ENCODE measurements at regions not wholly inside any gene's neighbourhood (a gene's known extent, or its start where the extent isn't known, plus 50 kb on each side); places are given as distances from the start of the nearest gene placed in this dataset.
"Not testable (repeated sequence)": the region's sequence is repeated elsewhere in the genome, so short reads cannot be mapped to it uniquely, and the experiment has no call there.

- H3K36me3 ChIP-seq = no peaks in the 10 kb centered on the region
- no peak for DNase-seq
- no peak for TF ChIP-seq CTCF (IDR thresholded peaks at IDR 0.05; ENCODE audit: low read depth, low read length)
- no peaks in the 10 kb centered on the region for H3K27me3 ChIP-seq (ENCODE audit: insufficient read depth, low read depth, severe bottlenecking)
- H3K4me3 ChIP-seq (ENCODE audit: low read depth, low read length) = no peak overlapping the region
- no peaks in the 10 kb centered on the region for H3K9me3 ChIP-seq (ENCODE audit: severe bottlenecking)
- H3K27ac ChIP-seq = no peak overlapping the region
These were observed 173.2 kb upstream of the MARCKS start for GRCh38 chr6:113683968-113684367.

GRCh38 chr6:113684382-113684901, 172.7 kb upstream of the MARCKS start:
- H3K27ac ChIP-seq = no peak overlapping the region

GRCh38 chr6:113686049-113686448, 171.1 kb upstream of the MARCKS start:
- no peak overlapping the region for H3K4me3 ChIP-seq (ENCODE audit: low read depth, low read length)
- no peaks in the 10 kb centered on the region for H3K9me3 ChIP-seq (ENCODE audit: severe bottlenecking)
- no peak for DNase-seq
- H3K27ac ChIP-seq = no peak overlapping the region
- no peak for TF ChIP-seq CTCF (IDR thresholded peaks at IDR 0.05; ENCODE audit: low read depth, low read length)
- H3K36me3 ChIP-seq = no peaks in the 10 kb centered on the region
- H3K27me3 ChIP-seq (ENCODE audit: insufficient read depth, low read depth, severe bottlenecking) = no peaks in the 10 kb centered on the region

More at GRCh38 chr6:113684382-113684901, 172.7 kb upstream of the MARCKS start:
- TF ChIP-seq CTCF (IDR thresholded peaks at IDR 0.05; ENCODE audit: low read depth, low read length) = no peak
- no peaks in the 10 kb centered on the region for H3K27me3 ChIP-seq (ENCODE audit: insufficient read depth, low read depth, severe bottlenecking)
- H3K4me3 ChIP-seq (ENCODE audit: low read depth, low read length) = no peak overlapping the region
- H3K9me3 ChIP-seq (ENCODE audit: severe bottlenecking) = no peaks in the 10 kb centered on the region
- H3K36me3 ChIP-seq = no peaks in the 10 kb centered on the region
- DNase-seq = no peak

GRCh38 chr6:113689620-113690019, 167.5 kb upstream of the MARCKS start:
- H3K4me3 ChIP-seq (ENCODE audit: low read depth, low read length); DNase-seq; H3K27ac ChIP-seq; H3K36me3 ChIP-seq; H3K27me3 ChIP-seq (ENCODE audit: insufficient read depth, low read depth, severe bottlenecking); H3K9me3 ChIP-seq (ENCODE audit: severe bottlenecking): not testable (repeated sequence)

- Histone ChIP-seq H3K27ac (no peak overlapping the region), H3K36me3 (no peaks in the 10 kb centered on the region), H3K27me3 (ENCODE audit: insufficient read depth, low read depth, severe bottlenecking) (no peaks in the 10 kb centered on the region), H3K4me3 (ENCODE audit: low read depth, low read length) (no peak overlapping the region), H3K9me3 (ENCODE audit: severe bottlenecking) (no peaks in the 10 kb centered on the region)
- DNase-seq = no peak
- no peak for TF ChIP-seq CTCF (IDR thresholded peaks at IDR 0.05; ENCODE audit: low read depth, low read length)
These were observed 166.6 kb upstream of the MARCKS start for GRCh38 chr6:113690281-113691259.

- Histone ChIP-seq H3K27ac (no peak overlapping the region), H3K4me3 (ENCODE audit: low read depth, low read length) (no peak overlapping the region), H3K9me3 (ENCODE audit: severe bottlenecking) (no peaks in the 10 kb centered on the region), H3K36me3 (no peaks in the 10 kb centered on the region), H3K27me3 (ENCODE audit: insufficient read depth, low read depth, severe bottlenecking) (no peaks in the 10 kb centered on the region)
- no peak for TF ChIP-seq CTCF (IDR thresholded peaks at IDR 0.05; ENCODE audit: low read depth, low read length)
- DNase-seq = no peak
These were observed 165.9 kb upstream of the MARCKS start for GRCh38 chr6:113691260-113691656.

All from WERI-Rb-1 (cell line).